ENCODE measurements at regions not wholly inside any gene's neighbourhood (a gene's known extent, or its start where the extent isn't known, plus 50 kb on each side); places are given as distances from the start of the nearest gene placed in this dataset.

GRCh38 chr11:122028036-122028435, 88.0 kb downstream of the BLID start:
- no peaks in the 10 kb centered on the region for H3K36me3 ChIP-seq
- no peak overlapping the region for H3K27ac ChIP-seq
- H3K4me1 ChIP-seq = no peaks in the 10 kb centered on the region
- no peak for TF ChIP-seq CTCF (IDR thresholded peaks at IDR 0.05)
- no peaks in the 10 kb centered on the region for H3K9me3 ChIP-seq
- DNase-seq (no peak), ATAC-seq (no peak)
- H3K27me3 ChIP-seq = no peaks in the 10 kb centered on the region
- intact Hi-C loops (cut with DNase I) = no loop called here
- no peak overlapping the region for H3K4me3 ChIP-seq

GRCh38 chr11:122025757-122026156, 90.3 kb downstream of the BLID start:
- intact Hi-C loops (cut with DNase I) = no loop called here
- ATAC-seq (no peak), DNase-seq (no peak)
- TF ChIP-seq CTCF (IDR thresholded peaks at IDR 0.05) = no peak
- Histone ChIP-seq H3K9me3 (no peaks in the 10 kb centered on the region), H3K4me1 (no peaks in the 10 kb centered on the region), H3K4me3 (no peak overlapping the region), H3K36me3 (no peaks in the 10 kb centered on the region), H3K27me3 (no peaks in the 10 kb centered on the region), H3K27ac (no peak overlapping the region)

- intact Hi-C loops (cut with DNase I) = no loop called here
- TF ChIP-seq CTCF (IDR thresholded peaks at IDR 0.05) = no peak
These were observed 91.7 kb downstream of the BLID start for GRCh38 chr11:122024278-122024677.

GRCh38 chr11:122023614-122024250, 92.3 kb downstream of the BLID start:
- ATAC-seq = no peak
- H3K9me3 ChIP-seq = no peaks in the 10 kb centered on the region
- no peaks in the 10 kb centered on the region for H3K27me3 ChIP-seq
- H3K4me1 ChIP-seq = no peaks in the 10 kb centered on the region
- intact Hi-C loops (cut with DNase I) = no loop called here
- no peak overlapping the region for H3K4me3 ChIP-seq
- TF ChIP-seq CTCF (IDR thresholded peaks at IDR 0.05) = no peak
- DNase-seq = no peak
- H3K27ac ChIP-seq = no peak overlapping the region
- no peaks in the 10 kb centered on the region for H3K36me3 ChIP-seq

More at GRCh38 chr11:122024278-122024677, 91.7 kb downstream of the BLID start:
- H3K27me3 ChIP-seq = no peaks in the 10 kb centered on the region
- ATAC-seq (no peak), DNase-seq (no peak)
- no peaks in the 10 kb centered on the region for H3K4me1 ChIP-seq
- no peak overlapping the region for H3K27ac ChIP-seq
- no peak overlapping the region for H3K4me3 ChIP-seq
- no peaks in the 10 kb centered on the region for H3K36me3 ChIP-seq
- H3K9me3 ChIP-seq = no peaks in the 10 kb centered on the region

- H3K27me3 ChIP-seq = no peaks in the 10 kb centered on the region
- no peaks in the 10 kb centered on the region for H3K9me3 ChIP-seq
- H3K36me3 ChIP-seq = no peaks in the 10 kb centered on the region
- no peaks in the 10 kb centered on the region for H3K4me1 ChIP-seq
- no peak for TF ChIP-seq CTCF (IDR thresholded peaks at IDR 0.05)
- no peak for DNase-seq
- no peak for ATAC-seq
- intact Hi-C loops (cut with DNase I) = no loop called here
- no peak overlapping the region for H3K4me3 ChIP-seq
- no peak overlapping the region for H3K27ac ChIP-seq
These were observed 93.4 kb downstream of the BLID start for GRCh38 chr11:122022646-122023045.
